Limb (tissue), 2 donors: ENCODE measurements at regions not wholly inside any gene's neighbourhood (a gene's known extent, or its start where the extent isn't known, plus 50 kb on each side); places are given as distances from the start of the nearest gene placed in this dataset.

ENCODE experiments used
- DNase-seq, 2 donors: peaks; one replicate each; pipeline ENCODE4 v3.0.0-alpha.2; 2016; ENCODE audit errors: extremely low spot score in 2 of 2

DNA sequence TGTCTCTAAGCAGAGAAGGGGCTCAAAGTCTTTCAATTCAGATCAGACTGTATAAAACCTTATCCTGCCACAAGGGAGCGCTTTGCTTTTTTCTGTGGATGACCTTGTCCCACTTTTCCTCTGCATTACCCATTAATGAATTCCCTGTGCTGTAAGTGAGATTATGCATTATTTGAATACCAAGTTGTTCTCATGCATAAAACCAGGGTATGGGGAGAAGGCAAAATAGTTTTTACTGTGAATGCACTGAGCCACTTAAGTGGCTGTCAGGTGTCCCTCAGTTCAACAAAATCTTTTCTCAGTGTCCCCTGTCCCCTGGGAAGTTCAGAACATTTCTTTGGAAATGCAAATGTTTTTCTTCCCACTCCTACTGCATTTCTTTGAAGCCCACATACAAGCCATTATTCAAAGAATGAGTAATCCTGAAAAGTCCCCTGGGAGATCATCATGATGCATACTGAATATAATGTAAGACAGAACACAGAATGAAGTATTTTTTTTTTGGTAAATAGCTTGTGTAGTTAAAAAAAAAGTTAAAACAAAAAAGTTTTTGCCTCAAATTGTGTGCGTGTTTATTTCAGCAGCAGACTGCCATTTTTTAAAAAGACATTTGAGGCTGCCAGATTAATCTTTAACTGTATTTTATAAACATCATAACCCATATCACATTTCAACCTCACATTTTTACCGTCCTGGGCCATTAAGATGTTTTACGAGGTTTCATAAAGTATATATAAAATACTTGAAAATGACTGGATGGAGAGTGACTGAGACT is 506.7 kb upstream of the PCDH9 start:
- DNase-seq, result peak in 1 of 2 donors; percentile 36

DNA sequence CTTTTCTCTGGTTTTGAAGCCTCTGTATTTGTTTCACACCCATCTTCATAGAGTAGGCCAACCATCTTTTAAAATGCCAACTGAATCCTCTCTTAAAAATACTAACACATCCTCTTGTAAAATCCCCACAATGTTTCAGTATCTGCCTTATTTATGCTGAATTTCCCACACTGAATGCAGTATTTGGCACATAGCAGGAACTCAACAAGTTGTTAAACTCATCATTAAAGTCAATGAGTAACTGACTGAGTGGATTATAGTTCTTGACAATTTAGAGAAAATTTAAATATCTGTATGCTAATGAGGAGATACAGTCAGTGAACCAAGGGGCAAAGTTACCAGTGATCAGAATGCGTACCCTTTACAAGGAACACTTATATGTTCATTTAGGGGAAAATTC is 505.5 kb upstream of the PCDH9 start:
- DNase-seq, result no peak

DNA sequence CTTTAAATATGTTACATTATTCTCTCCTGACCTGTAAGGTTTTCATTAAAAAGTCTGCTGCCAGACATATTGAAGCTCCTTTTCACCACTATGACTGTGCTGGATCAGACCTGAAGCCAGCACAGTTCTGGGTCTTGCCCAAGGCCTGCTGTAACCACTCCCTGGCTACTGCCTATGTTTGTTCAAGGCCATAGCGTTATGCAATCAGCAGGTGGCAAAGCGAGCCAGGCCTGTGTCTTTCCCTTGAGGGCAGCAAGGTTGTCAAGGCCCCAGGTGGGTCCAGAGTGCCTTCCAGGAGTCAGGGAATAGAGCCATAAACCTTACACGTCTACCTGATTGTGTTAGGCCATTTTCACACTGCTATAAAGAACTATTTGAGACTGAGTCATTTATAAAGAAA is 496.8 kb upstream of the PCDH9 start:
- DNase-seq, result no peak

DNA sequence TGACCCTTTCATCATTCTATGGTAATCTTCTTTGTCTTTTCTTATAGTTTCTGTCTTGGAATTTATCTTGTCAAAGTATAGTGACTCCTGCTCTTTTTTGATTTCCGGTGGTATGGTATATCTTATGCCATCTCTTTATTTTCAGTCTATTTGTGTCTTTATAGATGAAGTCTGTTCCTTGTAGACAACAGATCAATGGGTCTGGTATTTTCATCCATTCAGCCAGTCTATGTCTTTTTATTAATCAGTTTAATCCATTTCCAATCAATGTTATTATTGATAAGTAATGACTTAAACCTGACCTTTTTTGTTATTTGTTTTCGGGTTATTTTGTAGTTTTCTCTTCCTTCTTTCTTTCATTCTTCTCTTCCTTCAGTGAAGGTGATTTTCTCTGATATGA is 495.9 kb upstream of the PCDH9 start:
- no peak for DNase-seq

DNA sequence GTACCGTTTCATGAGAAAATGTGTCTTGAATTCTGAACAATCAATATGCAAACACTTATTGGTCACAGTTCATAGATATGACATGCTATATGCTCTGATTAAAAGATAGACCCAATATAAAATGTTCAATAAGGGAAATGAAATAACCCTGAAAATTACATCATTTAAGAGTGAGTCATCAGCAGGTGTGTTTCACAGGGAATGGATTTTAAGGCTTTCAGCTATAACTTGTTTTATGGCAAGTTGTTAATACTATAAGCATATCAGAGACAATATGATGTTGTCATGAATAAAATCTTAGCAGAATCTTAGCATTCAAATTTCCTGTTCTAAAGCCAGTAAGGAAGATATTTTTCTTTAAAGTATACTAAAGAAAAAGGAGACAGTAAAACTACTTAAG is 483.4 kb upstream of the PCDH9 start:
- no peak for DNase-seq

DNA sequence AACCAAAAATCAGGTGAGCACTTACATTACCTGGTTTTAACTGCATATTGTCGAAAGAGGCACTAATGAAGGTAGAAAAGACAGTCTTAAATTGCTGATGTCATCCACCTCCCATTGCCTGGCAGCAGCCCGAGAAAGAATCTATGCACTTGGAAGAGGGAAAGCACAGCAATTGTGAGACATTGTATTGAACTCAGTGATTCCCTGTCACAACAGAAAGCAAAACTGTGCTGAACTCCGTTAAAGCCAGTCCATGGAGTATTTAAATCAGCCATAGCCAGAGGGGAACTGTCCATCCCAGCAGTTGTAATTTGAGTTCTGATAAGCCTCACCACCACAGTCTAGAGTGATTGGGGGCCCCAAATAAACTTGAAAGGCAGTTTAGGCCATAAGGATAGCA is 466.6 kb upstream of the PCDH9 start:
- DNase-seq, result no peak

DNA sequence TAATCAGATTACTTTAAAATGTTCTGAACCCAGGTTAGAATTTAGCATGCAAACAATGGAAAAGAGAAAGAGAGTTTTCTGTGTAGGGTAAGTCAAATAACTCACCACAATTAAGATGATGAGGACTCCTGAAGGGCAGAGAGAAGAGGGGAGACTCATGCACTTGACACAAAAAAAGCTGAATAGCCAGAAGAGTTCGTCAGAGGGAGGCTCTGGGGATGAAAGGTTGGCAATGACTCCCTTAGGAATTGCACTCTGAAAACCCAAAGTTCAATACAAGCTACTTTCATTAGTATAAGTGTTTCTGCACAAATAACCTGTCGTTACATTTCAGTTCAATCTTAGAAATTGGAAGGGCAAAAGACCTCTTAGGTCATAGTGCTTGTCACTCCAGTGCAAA is 434.4 kb upstream of the PCDH9 start:
- no peak for DNase-seq

DNA sequence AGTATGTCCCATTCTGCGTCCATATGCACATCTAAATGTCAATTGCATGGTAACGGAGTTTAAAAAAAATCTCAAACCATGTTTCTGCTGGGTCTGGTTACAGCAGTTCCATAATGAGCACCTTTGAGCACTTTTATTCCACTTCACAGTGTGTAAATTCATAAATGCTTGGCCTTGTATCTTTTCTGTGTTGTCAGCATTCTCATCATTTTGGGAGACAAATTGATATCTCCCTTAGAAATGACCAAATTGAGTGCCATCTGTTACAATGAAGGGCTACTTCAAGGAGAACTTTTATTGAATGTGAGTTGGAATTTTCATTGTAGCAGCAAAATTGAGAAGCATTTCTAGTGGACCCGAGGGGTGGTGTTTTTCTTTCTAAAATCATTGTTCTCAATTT is 432.9 kb upstream of the PCDH9 start:
- DNase-seq, result no peak

DNA sequence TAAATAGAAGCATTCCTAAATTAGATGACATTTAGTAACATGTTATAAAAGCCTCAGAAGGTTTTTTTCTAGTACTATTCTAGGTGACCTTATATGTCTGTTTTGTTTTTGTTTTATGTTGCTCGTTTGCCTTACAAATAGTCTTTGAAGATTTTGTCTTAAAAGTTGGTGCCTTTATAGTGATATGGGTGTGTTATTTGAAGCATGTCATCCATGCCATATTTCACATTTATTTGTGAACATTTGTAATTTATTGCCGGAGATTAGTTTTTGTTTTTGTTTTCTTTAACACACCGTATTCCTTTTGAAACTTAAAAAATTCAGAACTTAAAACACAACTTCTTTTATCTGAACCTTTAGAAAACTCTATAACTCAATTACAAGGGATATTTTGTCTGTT is 422.8 kb upstream of the PCDH9 start:
- no peak for DNase-seq

DNA sequence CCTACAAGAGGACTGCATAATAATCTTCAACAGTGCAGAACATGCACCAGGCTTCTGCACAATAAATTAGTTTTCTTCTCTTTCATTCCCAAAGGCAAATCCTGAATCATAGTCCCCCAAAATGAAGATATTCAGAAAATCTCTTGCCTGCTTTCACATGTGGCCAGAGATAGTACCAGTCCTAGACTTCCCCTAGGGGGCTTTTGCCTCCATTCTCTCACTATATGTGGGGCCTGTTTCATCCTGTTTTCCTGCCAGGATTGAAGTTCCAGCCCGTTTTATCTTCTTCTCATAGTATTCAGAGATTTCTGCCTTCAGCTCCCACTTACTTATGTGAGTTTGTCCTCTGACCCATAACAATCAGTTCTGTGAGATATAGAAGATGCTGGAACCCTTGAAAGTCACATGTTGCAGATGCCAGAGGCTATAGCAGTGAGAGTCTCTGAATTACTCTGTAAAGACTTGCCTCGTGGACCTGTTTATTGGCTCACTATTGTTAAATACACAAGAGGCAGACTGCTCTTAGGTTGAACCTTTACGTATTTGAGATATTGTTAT is 421.9 kb upstream of the PCDH9 start:
- DNase-seq, result no peak

DNA sequence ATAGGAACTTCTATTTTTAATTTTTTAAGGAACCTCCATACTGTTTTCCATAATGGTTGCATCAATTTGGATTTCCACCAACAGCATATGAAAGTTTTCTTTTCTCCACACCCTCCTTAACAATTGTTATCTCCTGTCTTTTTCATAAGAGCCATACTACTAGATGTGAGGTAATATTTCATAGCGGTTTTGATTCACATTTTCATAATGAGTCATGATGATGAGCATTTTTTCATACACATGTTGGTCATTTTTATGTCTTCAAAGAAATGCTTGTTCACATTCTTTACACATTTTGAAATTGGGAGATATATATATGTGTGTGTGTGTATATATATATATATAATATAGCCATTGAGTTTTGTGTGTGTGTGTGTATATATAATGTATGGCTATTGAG is 420.3 kb upstream of the PCDH9 start:
- no peak for DNase-seq

DNA sequence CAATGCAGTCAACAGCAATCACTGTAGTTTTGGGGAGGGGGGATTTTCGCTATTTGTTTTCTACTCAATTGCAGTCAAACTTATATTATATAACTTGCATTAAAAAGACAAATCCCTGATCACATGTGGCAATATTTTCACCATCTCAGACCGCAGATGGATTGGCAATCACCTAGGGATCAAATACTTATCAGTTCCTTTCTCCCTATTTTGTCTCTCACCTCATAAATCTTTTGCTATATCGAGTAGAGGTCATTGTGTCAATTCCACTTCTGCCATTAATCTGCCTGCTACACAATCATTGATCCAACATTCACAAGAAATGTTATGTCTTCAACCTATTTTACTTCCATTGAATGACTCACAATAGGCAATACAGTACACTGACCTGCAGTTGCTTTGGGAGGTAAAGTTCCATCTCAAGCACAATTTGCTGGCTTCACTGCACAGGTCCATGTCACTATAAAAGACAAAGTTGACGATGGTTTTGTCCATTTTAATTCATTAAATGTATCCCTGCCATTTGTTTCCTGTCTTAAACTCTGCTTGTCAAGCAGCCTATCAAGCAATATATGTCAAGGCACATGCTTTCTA is 415.8 kb upstream of the PCDH9 start:
- no peak for DNase-seq

DNA sequence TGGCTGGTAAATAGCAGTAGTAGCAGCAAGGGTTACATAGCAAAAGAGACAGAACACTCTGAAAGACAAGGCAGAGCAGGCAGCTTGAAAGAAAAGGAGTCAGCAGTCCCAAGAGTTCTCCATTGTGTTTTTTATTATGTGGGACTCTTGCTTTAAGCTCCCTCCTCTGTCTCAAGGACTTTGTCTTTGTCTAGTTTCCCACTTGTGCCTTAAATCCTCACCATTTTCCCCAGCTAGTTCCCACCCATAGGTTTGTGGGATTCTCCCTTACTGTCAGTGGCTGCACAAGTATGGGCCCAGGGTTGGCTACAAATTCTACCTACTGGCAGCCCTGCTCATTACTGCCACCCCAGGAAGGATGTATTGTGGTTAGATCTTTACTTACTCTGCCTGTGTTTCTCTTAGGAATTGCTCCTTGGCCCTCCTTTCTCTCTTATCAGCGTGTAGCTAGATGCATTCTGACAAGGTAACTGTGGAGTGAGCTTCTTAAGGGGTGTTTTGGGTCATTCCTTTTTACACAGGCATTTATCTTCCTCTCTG is 413.4 kb upstream of the PCDH9 start:
- DNase-seq, result no peak

DNA sequence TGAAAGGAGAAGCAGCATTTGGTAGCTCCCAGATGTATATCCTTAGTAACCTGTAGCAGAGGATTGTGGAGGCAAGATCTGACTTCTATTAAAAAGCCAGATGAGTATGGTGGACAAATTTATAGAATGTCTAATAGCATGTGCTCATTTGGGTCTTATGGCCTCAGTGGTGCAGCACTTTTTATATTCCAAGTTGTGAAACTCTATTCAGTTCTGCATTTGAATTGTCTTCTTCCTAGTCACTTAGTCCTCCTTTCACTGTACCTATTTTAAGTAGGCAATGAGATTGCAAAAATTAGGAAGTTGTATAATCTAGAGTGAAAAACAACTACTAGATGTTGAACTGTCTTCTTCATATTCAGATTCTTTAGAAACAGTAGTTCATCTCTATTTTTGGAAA is 412.5 kb upstream of the PCDH9 start:
- DNase-seq, result no peak

DNA sequence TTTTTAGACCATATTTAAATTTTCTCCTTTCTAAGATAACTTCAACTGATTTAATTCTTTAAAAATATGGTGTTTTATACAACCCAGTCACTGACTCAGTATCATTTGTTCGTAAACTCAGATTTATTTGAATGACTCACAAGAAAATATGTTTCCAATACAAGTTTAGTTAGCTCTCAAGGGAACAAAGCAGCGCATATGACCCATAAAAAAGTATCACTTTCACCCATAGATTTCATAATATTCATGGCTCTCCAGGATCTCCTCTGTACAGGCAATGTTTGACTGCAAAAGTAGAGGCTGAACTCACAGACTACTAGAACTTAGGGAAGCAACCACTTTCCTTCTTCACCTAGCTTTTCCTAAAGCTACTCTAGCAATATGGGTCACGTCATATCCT is 405.6 kb upstream of the PCDH9 start:
- no peak for DNase-seq

DNA sequence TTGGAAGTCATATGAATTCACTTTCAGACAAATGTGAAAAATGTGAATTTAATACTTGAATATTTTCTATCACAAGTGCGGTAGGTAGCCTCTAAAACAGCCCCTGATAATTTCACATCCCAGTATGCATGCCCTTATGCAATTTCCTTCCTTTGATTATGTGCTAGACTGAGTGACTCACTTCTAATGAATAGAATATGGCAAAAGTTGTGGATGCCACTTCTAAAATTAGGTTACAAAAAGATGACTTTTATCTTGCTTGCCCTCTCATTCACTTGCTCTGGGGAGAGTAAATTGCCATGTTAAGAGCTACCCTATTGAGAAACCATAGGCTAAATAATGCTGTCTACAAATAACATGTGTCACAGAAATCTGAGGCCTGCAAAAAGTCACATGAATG is 402.5 kb upstream of the PCDH9 start:
- no peak for DNase-seq

DNA sequence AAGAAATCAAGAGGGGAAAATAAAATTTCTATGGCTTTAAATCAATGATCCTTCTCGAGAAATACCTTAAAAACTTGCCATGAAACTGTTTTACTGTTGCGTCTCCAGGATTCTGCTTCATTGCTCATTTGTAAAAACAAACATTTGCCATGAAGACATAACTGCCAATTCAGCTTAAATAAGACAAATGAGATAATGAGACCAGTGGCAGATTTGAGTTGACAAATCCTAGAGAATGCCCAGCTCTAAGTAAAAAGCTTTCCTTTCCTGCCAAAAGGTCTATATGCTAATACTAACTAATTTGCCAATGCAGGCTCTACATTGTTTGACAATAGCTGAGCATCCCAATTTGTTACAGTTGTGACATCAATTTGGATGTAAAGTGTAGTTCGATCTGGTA is 400.5 kb upstream of the PCDH9 start:
- DNase-seq, result no peak

DNA sequence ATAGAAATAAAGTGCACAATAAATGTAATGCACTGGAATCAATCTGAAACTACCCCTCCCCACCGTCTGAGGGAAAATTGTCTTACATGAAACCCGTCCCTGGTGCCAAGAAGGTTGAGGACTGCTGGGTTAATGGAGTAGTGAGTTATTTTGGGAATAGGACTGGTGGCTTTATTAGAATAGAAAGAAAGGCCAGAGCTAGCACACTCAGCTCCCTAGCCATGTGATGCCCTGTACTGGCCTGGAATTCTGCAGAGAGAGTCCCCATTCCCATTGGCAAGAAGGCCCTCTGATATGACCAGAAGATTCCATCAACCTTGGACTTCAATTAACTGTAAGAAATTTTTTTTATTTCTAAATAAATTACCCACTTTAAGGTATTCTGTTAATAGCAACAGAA is 393.5 kb upstream of the PCDH9 start:
- no peak for DNase-seq

DNA sequence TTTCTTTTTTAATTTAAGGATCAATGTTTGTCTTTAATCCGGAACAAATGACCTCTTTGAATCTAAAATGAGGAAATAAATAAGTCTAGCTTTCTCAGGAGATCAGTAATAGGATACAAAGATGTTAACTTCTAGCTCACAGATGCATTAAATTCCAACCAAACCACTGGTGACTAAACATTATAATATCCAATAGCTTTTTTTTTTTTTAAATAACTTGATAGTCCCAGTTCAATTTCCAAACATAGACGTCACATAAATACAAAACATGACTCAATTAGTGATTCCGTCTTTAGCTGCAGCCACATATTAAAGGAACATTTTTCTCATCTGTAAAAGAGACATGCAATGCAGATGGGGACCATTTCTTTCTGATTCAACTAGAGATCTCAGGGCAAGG is 390.5 kb upstream of the PCDH9 start:
- DNase-seq, result no peak

DNA sequence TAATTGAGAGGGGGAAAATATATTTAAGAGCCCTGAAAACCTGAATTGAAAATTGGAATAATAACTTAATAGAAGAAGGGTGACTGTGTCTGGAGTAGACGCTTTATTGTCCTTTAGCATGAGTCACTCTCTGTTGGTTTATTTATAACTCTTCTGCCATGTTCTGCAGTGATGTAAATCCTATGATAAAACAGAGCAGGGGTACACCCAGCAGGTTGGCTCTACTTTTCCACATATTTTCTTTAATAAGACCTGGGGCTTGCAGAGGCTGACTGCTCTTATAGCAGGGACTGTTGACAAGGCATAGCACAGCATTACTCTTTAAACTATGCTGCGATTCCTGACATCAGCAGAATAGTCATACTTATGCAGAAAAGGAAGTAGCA is 389.9 kb upstream of the PCDH9 start:
- no peak for DNase-seq

DNA sequence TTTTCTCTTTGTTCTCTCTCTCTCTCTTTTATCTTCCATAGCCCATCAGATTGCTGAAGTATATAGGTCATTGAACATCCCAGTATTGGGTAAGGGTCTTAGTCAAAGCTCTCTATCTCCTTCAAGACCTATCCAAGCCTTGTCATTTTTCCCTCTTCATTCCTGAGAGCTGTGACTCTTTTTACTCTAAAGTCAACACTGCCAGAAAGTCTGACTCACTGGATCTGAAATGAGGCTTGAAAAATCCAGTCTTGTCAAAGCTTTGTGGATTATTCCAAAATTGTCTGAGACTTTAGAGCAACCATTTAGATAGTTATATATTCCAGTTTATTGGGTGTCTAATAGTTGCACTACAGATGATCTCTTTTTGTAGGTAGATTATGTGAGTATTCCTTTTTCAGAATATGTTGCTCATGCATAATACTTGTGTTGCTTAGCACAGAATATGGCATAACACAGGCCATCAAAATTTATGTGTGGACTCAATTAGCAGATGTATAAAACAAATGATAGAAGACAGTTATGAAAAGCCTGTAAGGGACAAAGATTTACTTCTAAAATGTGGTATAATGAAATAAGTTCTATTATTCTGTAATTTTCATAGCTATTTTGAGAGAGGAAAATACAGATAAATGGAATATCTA is 389.3 kb upstream of the PCDH9 start:
- no peak for DNase-seq

DNA sequence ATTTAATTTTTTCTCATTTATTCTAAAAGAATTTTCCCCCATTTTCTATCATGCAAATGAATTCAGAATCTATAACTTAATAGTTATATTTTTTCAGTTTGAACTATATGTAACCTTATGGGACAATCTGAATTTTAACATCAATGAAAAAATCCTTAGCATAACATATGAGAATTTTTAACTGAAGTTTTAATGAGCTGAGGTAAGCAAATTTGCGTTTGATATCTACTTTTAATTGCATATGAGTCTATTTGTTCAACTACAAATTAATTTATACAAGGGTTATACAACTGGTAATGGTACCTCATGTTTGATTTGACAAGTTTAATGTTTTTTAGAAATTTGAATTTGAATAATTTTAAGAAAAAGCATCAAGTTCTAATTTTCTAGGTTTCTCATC is 384.4 kb upstream of the PCDH9 start:
- no peak for DNase-seq

DNA sequence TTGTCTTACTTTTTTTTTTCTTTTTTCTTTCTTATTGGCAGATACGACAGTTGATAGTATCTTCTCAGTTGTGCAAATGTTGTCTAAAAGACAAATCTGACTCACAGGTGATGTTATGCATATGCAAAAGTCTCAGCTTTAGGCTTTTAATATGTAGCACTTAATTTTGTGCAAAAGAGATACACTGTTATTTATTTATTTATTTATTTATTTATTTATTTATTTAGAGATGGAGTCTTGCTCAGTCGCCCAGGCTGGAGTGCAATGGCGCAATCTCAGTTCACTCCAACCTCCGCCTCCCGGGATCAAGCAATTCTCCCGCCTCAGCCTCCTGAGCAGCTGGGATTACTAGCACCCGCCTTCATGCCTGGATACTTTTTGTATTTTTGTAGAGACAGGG is 383.9 kb upstream of the PCDH9 start:
- DNase-seq, result no peak
